ENCODE measurements at regions not wholly inside any gene's neighbourhood (a gene's known extent, or its start where the extent isn't known, plus 50 kb on each side); places are given as distances from the start of the nearest gene placed in this dataset.

GRCh38 chr10:64813391-64813790 lies 1292.2 kb downstream of the REEP3 start:
- H3K36me3 ChIP-seq (ENCODE audit: control insufficient read depth, insufficient read depth, low read length): no peaks in the 10 kb centered on the region
- TF ChIP-seq CTCF (IDR thresholded peaks at IDR 0.05; ENCODE audit: insufficient read depth, low read length, severe bottlenecking): no peak
- no peak for DNase-seq (ENCODE audit: low read depth)
- H3K4me3 ChIP-seq (ENCODE audit: low read depth, low read length): no peak overlapping the region
- no peak for FAIRE-seq
- H3K27me3 ChIP-seq (ENCODE audit: control insufficient read depth, insufficient read depth, low read length): no peaks in the 10 kb centered on the region

GRCh38 chr10:64814201-64814600 lies 1293.0 kb downstream of the REEP3 start:
- Histone ChIP-seq H3K27me3 (ENCODE audit: control insufficient read depth, insufficient read depth, low read length) (no peaks in the 10 kb centered on the region), H3K4me3 (ENCODE audit: low read depth, low read length) (no peak overlapping the region), H3K36me3 (ENCODE audit: control insufficient read depth, insufficient read depth, low read length) (no peaks in the 10 kb centered on the region)
- no peak for TF ChIP-seq CTCF (IDR thresholded peaks at IDR 0.05; ENCODE audit: insufficient read depth, low read length, severe bottlenecking)
- FAIRE-seq (no peak), DNase-seq (ENCODE audit: low read depth) (no peak)

GRCh38 chr10:64829888-64830412 lies 1308.7 kb downstream of the REEP3 start:
- FAIRE-seq (no peak), DNase-seq (ENCODE audit: low read depth) (no peak)
- H3K36me3 ChIP-seq (ENCODE audit: control insufficient read depth, insufficient read depth, low read length): no peaks in the 10 kb centered on the region
- no peaks in the 10 kb centered on the region for H3K27me3 ChIP-seq (ENCODE audit: control insufficient read depth, insufficient read depth, low read length)
- no peak for TF ChIP-seq CTCF (IDR thresholded peaks at IDR 0.05; ENCODE audit: insufficient read depth, low read length, severe bottlenecking)
- H3K4me3 ChIP-seq (ENCODE audit: low read depth, low read length): no peak overlapping the region

- FAIRE-seq: no peak
- DNase-seq (ENCODE audit: low read depth): no peak
- no peak for TF ChIP-seq CTCF (IDR thresholded peaks at IDR 0.05; ENCODE audit: insufficient read depth, low read length, severe bottlenecking)
- no peaks in the 10 kb centered on the region for H3K27me3 ChIP-seq (ENCODE audit: control insufficient read depth, insufficient read depth, low read length)
- H3K4me3 ChIP-seq (ENCODE audit: low read depth, low read length): no peak overlapping the region
- H3K36me3 ChIP-seq (ENCODE audit: control insufficient read depth, insufficient read depth, low read length): no peaks in the 10 kb centered on the region
These were observed 1309.7 kb downstream of the REEP3 start for GRCh38 chr10:64830869-64831268.

- DNase-seq (ENCODE audit: low read depth) (no peak), FAIRE-seq (no peak)
- no peaks in the 10 kb centered on the region for H3K27me3 ChIP-seq (ENCODE audit: control insufficient read depth, insufficient read depth, low read length)
- no peaks in the 10 kb centered on the region for H3K36me3 ChIP-seq (ENCODE audit: control insufficient read depth, insufficient read depth, low read length)
- H3K4me3 ChIP-seq (ENCODE audit: low read depth, low read length): no peak overlapping the region
- TF ChIP-seq CTCF (IDR thresholded peaks at IDR 0.05; ENCODE audit: insufficient read depth, low read length, severe bottlenecking): no peak
These were observed 1319.1 kb downstream of the REEP3 start for GRCh38 chr10:64840341-64840740.

- Histone ChIP-seq H3K4me3 (ENCODE audit: low read depth, low read length) (no peak overlapping the region), H3K36me3 (ENCODE audit: control insufficient read depth, insufficient read depth, low read length) (no peaks in the 10 kb centered on the region), H3K27me3 (ENCODE audit: control insufficient read depth, insufficient read depth, low read length) (no peaks in the 10 kb centered on the region)
- DNase-seq (ENCODE audit: low read depth) (no peak), FAIRE-seq (no peak)
- no peak for TF ChIP-seq CTCF (IDR thresholded peaks at IDR 0.05; ENCODE audit: insufficient read depth, low read length, severe bottlenecking)
These were observed 1325.5 kb downstream of the REEP3 start for GRCh38 chr10:64846700-64847099.

Measured in bronchial epithelial cell (primary cell).